ENCODE measurements at regions not wholly inside any gene's neighbourhood (a gene's known extent, or its start where the extent isn't known, plus 50 kb on each side); places are given as distances from the start of the nearest gene placed in this dataset.

- TF ChIP-seq ATF1 (CRISPR knock-in tag; IDR thresholded peaks at IDR 0.05) = no peak
- TF ChIP-seq MXD4 (CRISPR knock-in tag; IDR thresholded peaks at IDR 0.05; ENCODE audit: borderline replicate concordance) = no peak
- no peak for TF ChIP-seq RORB (CRISPR knock-in tag; IDR thresholded peaks at IDR 0.05)
- no peak for TF ChIP-seq ZNF416 (CRISPR knock-in tag; IDR thresholded peaks at IDR 0.05)
- TF ChIP-seq ZBTB43 (CRISPR knock-in tag; IDR thresholded peaks at IDR 0.05) = no peak
- no peak for TF ChIP-seq FOXK1 (CRISPR knock-in tag; IDR thresholded peaks at IDR 0.05)
- no peak for TF ChIP-seq MAX (CRISPR knock-in tag; IDR thresholded peaks at IDR 0.05)
- no peak for TF ChIP-seq SOX15 (CRISPR knock-in tag; IDR thresholded peaks at IDR 0.05)
- TF ChIP-seq PREB (CRISPR knock-in tag; IDR thresholded peaks at IDR 0.05; ENCODE audit: borderline replicate concordance) = no peak
- TF ChIP-seq ARID4B (CRISPR knock-in tag; IDR thresholded peaks at IDR 0.05; ENCODE audit: borderline replicate concordance) = no peak
These were observed 472.5 kb upstream of the BTBD3 start (continued) for GRCh38 chr20:11445161-11445560.

GRCh38 chr20:11445891-11446290, 471.8 kb upstream of the BTBD3 start:
- H3K27me3 Mint-ChIP-seq (ENCODE audit: low read depth) = no peaks in the 10 kb centered on the region
- POLR2A ChIA-PET = no interaction called here
- CTCF ChIA-PET = no interaction called here
- peaks cover 32% of the 10 kb centered on the region for H3K4me1 Mint-ChIP-seq
- peaks cover 5% of the 10 kb centered on the region for H3K9me3 Mint-ChIP-seq
- H3K36me3 Mint-ChIP-seq = peaks cover 4% of the 10 kb centered on the region; the same call in 1 of the 2 replicates
- H3K27ac Mint-ChIP-seq = no peak overlapping the region
- TF ChIP-seq KAT7 (CRISPR knock-in tag; IDR thresholded peaks at IDR 0.05; ENCODE audit: borderline replicate concordance) = no peak
- no peak for TF ChIP-seq NFE2L1 (CRISPR knock-in tag; IDR thresholded peaks at IDR 0.05)
- TF ChIP-seq ZNF281 (CRISPR knock-in tag; IDR thresholded peaks at IDR 0.05) = no peak
- no peak overlapping the region for H3K4me3 Mint-ChIP-seq
- DNase-seq (ENCODE audit: low spot score) (no peak), ATAC-seq (no peak)

- Mint-ChIP-seq H3K27ac (peak overlapping the region; percentile 92), H3K4me3 (no peak overlapping the region), H3K9me3 (peaks cover 5% of the 10 kb centered on the region), H3K27me3 (ENCODE audit: low read depth) (no peaks in the 10 kb centered on the region), H3K4me1 (peaks cover 44% of the 10 kb centered on the region), H3K36me3 (no peaks in the 10 kb centered on the region)
- DNase-seq (ENCODE audit: low spot score) (no peak), ATAC-seq (peak; percentile 68)
- ChIA-PET POLR2A (no interaction called here), CTCF (no interaction called here)
- TF ChIP-seq ZMAT4 (CRISPR knock-in tag; IDR thresholded peaks at IDR 0.05) = no peak
- no peak for TF ChIP-seq NFYB (CRISPR knock-in tag; conservative IDR thresholded peaks at IDR 0.05; ENCODE audit: low read depth)
- TF ChIP-seq OVOL2 (CRISPR knock-in tag; IDR thresholded peaks at IDR 0.05; ENCODE audit: borderline replicate concordance) = no peak
- TF ChIP-seq ZNF121 (CRISPR knock-in tag; IDR thresholded peaks at IDR 0.05) = no peak
- TF ChIP-seq ETV6 (CRISPR knock-in tag; IDR thresholded peaks at IDR 0.05) = no peak
These were observed 470.2 kb upstream of the BTBD3 start for GRCh38 chr20:11447371-11448100.
